ENCODE measurements at regions not wholly inside any gene's neighbourhood (a gene's known extent, or its start where the extent isn't known, plus 50 kb on each side); places are given as distances from the start of the nearest gene placed in this dataset.

DNA sequence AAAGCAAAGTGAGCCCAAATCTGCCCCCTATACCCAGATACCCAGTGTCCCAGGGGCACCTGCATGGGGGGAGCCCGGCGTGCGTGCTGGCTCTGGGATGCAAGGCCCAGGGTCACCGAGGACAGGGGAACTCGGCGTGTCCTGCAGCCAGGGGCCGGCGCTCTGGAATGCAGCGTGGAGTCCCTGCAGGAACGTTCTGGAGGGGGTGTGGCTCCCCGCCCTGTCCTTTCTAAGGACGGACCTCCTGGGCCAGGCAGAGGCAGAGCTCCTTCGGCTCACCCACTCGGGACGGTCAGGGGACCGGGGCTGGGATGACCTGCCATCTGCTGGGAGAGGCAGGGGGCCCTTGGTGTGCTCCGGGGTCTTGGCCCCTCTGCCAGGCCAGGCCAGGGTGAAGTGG, 1196.8 kb downstream of the BRD1 start:
- TF ChIP-seq, protein P1, sequence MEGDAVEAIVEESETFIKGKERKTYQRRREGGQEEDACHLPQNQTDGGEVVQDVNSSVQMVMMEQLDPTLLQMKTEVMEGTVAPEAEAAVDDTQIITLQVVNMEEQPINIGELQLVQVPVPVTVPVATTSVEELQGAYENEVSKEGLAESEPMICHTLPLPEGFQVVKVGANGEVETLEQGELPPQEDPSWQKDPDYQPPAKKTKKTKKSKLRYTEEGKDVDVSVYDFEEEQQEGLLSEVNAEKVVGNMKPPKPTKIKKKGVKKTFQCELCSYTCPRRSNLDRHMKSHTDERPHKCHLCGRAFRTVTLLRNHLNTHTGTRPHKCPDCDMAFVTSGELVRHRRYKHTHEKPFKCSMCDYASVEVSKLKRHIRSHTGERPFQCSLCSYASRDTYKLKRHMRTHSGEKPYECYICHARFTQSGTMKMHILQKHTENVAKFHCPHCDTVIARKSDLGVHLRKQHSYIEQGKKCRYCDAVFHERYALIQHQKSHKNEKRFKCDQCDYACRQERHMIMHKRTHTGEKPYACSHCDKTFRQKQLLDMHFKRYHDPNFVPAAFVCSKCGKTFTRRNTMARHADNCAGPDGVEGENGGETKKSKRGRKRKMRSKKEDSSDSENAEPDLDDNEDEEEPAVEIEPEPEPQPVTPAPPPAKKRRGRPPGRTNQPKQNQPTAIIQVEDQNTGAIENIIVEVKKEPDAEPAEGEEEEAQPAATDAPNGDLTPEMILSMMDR (IDR thresholded peaks at IDR 0.05), result no peak
- no peak for TF ChIP-seq ZFX (IDR thresholded peaks at IDR 0.05; ENCODE audit: borderline replicate concordance)
